ENCODE measurements at regions not wholly inside any gene's neighbourhood (a gene's known extent, or its start where the extent isn't known, plus 50 kb on each side); places are given as distances from the start of the nearest gene placed in this dataset.
"Not testable (repeated sequence)": the region's sequence is repeated elsewhere in the genome, so short reads cannot be mapped to it uniquely, and the experiment has no call there.

GRCh38 chr13:76289558-76289957, 596.6 kb downstream of the KCTD12 start:
- no peak for DNase-seq (ENCODE audit: low read depth)

- no peak for DNase-seq (ENCODE audit: low read depth)
Measured at GRCh38 chr13:76286178-76286577, 600.0 kb downstream of the KCTD12 start.

- no peak for DNase-seq (ENCODE audit: low read depth)
Measured at GRCh38 chr13:76285463-76285862, 600.7 kb downstream of the KCTD12 start.

- not testable (repeated sequence) for DNase-seq (ENCODE audit: low read depth)
Measured at GRCh38 chr13:76279766-76280165, 606.4 kb downstream of the KCTD12 start.

GRCh38 chr13:76271728-76272232, 614.4 kb downstream of the KCTD12 start:
- no peak for DNase-seq (ENCODE audit: low read depth)

- not testable (repeated sequence) for DNase-seq (ENCODE audit: low read depth)
Measured at GRCh38 chr13:76268307-76268706, 617.9 kb downstream of the KCTD12 start.

GRCh38 chr13:76267216-76267615, 619.0 kb downstream of the KCTD12 start:
- no peak for DNase-seq (ENCODE audit: low read depth)

GRCh38 chr13:76266561-76266960, 619.6 kb downstream of the KCTD12 start:
- peak; percentile 24 for DNase-seq (ENCODE audit: low read depth)

GRCh38 chr13:76250211-76250610, 614.1 kb downstream of the LMO7 start:
- DNase-seq (ENCODE audit: low read depth): no peak

- DNase-seq (ENCODE audit: low read depth): no peak
Measured at GRCh38 chr13:76245920-76246319, 609.8 kb downstream of the LMO7 start.

- no peak for DNase-seq (ENCODE audit: low read depth)
Measured at GRCh38 chr13:76245211-76245610, 609.1 kb downstream of the LMO7 start.

- DNase-seq (ENCODE audit: low read depth): not testable (repeated sequence)
Measured at GRCh38 chr13:76243120-76243519, 607.0 kb downstream of the LMO7 start.

GRCh38 chr13:76239031-76239680, 603.0 kb downstream of the LMO7 start:
- DNase-seq (ENCODE audit: low read depth): no peak

- no peak for DNase-seq (ENCODE audit: low read depth)
Measured at GRCh38 chr13:76231522-76232167, 595.5 kb downstream of the LMO7 start.

- no peak for DNase-seq (ENCODE audit: low read depth)
Measured at GRCh38 chr13:76229281-76229680, 593.2 kb downstream of the LMO7 start.

GRCh38 chr13:76226941-76227340, 590.8 kb downstream of the LMO7 start:
- DNase-seq (ENCODE audit: low read depth): no peak

- peak; percentile 92 for DNase-seq (ENCODE audit: low read depth)
Measured at GRCh38 chr13:76225815-76226489, 589.8 kb downstream of the LMO7 start.

- DNase-seq (ENCODE audit: low read depth): no peak
Measured at GRCh38 chr13:76223999-76224398, 587.9 kb downstream of the LMO7 start.

- DNase-seq (ENCODE audit: low read depth): no peak
Measured at GRCh38 chr13:76223565-76223964, 587.4 kb downstream of the LMO7 start.

- DNase-seq (ENCODE audit: low read depth): no peak
Measured at GRCh38 chr13:76222511-76222910, 586.4 kb downstream of the LMO7 start.

- DNase-seq (ENCODE audit: low read depth): no peak
Measured at GRCh38 chr13:76216729-76217128, 580.6 kb downstream of the LMO7 start.

- DNase-seq (ENCODE audit: low read depth): no peak
Measured at GRCh38 chr13:76214001-76214400, 577.9 kb downstream of the LMO7 start.

- DNase-seq (ENCODE audit: low read depth): no peak
Measured at GRCh38 chr13:76213423-76213904, 577.3 kb downstream of the LMO7 start.
